GM19240 (cell line): ENCODE measurements at regions not wholly inside any gene's neighbourhood (a gene's known extent, or its start where the extent isn't known, plus 50 kb on each side); places are given as distances from the start of the nearest gene placed in this dataset.
A peak's percentile ranks its signal among the peaks of the same experiment; 100 is the strongest.
"Not testable (repeated sequence)": the region's sequence is repeated elsewhere in the genome, so short reads cannot be mapped to it uniquely, and the experiment has no call there.

ENCODE experiments used
- DNase-seq: peaks from one replicate; pipeline ENCODE4 v3.0.0; 2011; ENCODE audit warnings: low spot score; ENCODE audit not compliant: insufficient read length

DNA sequence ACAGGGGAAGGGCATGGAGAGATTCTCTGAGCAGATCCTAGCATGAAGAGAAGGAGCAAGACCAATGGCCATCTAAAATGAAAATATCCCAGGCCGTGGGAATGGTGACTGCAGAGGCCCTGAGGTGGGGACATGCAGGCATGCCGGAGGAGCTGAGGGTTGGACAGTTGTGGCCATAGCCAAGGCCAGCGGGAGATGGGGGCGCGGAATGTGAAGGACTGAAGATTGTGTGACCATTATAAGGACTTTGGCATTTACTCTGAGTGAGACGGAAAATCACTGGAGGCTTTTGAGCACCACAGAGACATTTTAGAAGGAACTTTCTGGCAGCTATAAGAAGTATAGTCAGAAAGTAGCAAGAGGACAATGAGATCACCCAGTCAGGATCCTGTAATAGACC is 341.1 kb downstream of the SFMBT2 start:
- no peak for DNase-seq

DNA sequence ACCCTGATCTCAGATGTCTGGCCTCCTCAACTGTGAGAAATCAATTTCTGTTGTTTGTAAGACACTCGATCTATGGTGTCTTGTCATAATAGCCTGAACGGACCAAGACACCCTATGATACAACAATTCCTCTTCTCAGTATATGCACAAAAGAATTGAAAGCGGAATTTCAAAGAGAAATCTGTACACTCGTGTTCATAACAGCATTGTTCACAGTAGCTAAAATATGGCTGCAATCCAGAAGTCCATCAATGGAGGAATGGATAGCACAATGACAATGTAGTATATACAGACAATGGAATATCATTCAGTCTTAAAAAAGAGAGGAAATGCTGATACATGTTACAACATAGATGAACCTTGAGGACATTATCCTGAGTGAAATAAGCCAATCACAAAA is 354.6 kb downstream of the SFMBT2 start:
- no peak for DNase-seq

- no peak for DNase-seq
Observed at GRCh38 chr10:7054915-7055314, 355.9 kb downstream of the SFMBT2 start.

DNA sequence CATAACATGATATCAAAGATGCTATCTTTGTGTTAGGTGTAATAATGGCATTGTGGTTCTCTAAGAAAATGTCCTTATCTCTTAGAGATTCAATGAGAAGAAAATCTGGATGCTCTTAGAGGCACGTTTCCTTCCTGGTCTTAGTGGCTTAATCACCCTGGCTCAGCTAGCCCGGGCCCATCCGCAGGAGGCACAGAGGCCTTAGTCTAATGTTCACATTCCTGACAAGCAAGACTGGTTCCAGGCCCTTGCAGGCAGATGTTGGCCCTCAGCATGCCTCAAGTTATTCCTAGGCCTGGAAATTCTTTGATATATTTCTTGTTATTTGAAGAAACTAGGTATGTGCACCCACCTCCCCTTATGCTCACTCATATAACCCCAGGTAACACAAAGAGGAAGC is 357.6 kb downstream of the SFMBT2 start:
- no peak for DNase-seq

GRCh38 chr10:7050024-7050423 is 360.8 kb downstream of the SFMBT2 start:
- not testable (repeated sequence) for DNase-seq

GRCh38 chr10:7048061-7048460 is 362.8 kb downstream of the SFMBT2 start:
- DNase-seq, result no peak

DNA sequence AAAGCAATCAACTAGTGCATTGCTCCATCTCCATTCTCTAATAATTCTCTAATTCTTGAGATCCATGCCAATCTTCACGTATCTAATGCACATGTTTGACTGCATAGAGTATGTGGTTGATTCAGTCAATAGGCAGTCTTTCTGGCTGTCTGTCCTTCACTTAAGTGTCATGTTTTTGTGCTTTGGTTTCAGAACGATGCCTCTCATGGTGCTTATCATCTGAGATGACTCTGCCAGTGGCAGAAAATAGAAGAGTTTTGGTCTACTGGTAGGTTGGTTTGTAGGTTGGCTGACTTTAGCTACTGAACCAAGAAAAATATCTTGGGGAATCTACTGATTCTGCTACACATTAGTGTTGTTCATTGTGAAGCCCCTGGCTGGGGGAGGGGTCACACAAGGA is 364.2 kb downstream of the SFMBT2 start:
- DNase-seq, result no peak

DNA sequence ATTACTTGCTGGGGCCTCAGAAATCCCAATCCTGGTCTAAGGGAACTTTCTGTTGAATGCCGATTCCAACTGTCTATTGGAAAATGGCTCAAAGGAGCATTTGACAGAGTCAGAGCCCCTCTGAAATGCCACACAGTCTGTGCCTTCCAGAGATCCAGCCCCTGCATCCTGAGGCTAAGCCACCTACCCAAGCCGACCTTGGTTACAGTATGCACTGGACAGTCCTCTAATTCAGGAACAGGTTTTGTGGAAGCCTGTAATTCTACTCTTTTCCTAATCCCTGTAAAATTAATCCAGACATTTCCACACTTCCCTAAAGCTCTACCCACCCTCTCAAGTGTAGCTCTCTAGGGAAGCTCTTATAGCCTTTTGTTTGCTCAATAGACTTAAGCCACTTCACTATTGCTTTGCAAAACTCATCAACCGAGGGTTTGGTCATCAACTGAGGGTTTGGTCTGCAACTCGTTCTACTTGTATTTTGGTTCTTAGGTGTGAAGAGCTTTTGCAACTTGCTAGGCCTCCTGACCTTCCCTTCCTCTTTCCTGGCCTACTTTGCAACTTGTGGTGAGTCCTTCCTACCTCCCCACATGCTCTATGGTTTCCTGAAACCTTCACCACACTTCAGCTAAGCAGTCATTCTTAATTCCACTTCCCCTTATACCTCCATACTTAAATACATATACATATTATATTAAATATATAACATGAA is 364.8 kb downstream of the SFMBT2 start:
- DNase-seq, result peak; percentile 4

- DNase-seq, result no peak
Observed at GRCh38 chr10:7043055-7043653, 367.7 kb downstream of the SFMBT2 start.

DNA sequence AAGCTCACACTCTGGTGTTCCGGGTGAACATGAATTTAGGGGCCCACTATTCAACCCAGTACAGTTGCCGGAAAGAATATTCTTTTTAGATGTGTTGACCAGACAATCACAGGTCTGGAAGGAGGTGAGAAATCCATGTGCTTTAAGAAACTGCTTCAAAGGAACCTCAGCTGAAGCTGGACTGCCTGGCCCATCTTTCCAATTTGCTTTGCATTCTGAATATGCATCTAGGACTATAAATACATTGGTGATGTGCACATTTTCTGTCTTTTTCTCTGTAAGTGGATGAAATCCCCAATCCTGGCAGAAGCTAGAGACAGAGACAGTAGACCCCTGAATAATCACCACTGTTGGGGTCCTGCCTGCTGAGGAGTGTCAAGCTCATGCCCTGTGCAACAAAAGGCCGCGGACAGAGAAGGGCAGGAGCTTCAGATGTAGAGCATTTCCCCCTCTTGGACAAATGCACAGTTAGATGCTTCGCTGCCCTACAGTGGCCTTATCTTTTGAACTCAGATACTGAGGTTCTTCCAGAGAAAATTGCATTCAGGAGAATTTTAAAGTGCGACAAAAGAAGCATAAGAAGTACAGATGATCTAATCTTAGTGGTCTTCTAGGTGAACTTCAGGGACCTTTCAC is 368.3 kb downstream of the SFMBT2 start:
- DNase-seq, result no peak

DNA sequence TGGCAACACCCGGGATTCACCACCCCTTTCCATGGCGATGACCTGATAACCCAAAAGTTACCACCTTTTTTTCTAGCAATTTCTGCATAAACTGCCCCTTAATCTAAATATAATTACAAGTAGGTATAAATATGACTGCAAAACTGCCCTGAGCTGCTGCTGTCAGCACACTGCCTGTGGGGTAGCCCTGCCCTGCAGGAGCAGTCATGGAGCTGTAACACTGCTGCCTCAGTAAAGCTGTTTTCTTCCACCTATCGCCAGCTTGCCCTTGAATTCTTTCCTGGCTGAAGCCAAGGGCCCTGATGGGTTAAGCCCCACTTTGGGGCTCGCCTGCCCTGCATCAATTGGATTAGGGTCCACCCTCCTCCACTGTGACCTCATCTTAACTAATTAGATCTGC is 368.8 kb downstream of the SFMBT2 start:
- no peak for DNase-seq

DNA sequence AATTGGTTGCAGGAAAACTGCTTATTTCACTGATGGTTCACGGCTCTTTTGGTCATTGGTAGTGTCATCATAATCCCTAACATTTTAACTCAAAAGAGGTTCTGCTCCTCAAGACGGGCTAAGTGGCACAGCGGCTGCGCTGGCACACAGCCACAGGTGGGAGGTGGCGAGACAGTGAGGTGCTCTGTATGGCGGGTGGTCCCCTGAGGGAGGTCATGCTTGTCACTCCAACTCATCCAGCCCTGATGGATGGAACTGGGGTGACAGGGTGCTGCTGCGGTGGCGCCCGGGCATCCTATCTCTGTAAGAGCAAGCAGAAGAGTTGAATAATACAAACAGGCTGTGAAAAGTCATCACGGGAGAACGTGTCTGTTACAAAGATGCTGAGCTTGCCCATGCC is 370.2 kb downstream of the SFMBT2 start:
- DNase-seq, result no peak

- DNase-seq, result no peak
Observed at GRCh38 chr10:7039859-7040258, 371.0 kb downstream of the SFMBT2 start.

GRCh38 chr10:7038416-7038815 is 372.4 kb downstream of the SFMBT2 start:
- DNase-seq, result no peak

- not testable (repeated sequence) for DNase-seq
Observed at GRCh38 chr10:7037434-7037833, 373.4 kb downstream of the SFMBT2 start.

DNA sequence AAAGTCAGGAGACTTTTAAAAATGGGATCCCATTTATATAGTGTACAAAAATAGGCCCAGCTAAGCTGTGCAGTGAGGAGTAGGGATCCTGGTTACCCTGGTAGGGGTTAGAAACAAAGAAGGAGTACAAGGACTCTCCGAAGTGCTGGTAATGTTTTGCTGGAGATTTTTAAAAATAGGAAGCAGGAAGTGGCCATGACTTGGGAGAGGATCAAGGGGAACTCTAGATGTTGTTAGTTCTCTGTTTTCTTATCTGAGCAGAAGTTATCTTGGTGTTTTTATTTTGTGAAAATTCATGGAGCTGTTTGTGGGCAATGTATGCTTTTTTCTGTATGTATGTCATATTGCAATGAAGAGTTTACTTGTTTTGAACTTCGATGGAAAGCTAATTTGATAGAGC is 373.9 kb downstream of the SFMBT2 start:
- DNase-seq, result no peak

DNA sequence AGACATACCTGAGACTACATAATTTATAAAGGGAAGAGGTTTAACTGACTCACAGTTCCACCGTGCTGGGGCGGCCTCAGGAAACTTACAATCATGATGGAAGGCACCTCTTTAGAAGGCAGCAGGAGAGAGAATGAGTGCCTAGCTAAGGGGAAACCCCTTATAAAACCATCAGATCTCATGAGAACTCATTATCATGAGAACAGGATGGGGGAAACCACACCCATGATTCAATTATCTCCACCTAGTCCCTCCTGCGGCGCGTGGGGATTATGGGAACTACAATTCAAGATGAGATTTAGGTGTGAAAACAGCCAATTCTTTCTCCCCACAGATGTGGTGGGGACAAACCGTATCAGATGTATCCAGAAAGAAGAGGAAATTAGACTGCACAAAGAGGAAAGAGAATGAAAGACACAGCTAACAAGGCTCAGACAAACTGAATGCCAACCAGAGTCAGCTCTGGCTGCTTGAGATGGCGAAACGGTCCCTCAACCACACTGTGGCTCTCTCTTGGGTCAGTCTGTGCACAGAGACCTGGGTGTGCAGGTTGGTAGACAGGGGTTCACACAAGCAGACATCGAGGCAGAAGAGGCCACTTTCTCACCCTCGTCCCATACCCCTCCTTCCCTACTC is 375.6 kb downstream of the SFMBT2 start:
- DNase-seq, result no peak

- no peak for DNase-seq
Observed at GRCh38 chr10:7033031-7033430, 377.8 kb downstream of the SFMBT2 start.

DNA sequence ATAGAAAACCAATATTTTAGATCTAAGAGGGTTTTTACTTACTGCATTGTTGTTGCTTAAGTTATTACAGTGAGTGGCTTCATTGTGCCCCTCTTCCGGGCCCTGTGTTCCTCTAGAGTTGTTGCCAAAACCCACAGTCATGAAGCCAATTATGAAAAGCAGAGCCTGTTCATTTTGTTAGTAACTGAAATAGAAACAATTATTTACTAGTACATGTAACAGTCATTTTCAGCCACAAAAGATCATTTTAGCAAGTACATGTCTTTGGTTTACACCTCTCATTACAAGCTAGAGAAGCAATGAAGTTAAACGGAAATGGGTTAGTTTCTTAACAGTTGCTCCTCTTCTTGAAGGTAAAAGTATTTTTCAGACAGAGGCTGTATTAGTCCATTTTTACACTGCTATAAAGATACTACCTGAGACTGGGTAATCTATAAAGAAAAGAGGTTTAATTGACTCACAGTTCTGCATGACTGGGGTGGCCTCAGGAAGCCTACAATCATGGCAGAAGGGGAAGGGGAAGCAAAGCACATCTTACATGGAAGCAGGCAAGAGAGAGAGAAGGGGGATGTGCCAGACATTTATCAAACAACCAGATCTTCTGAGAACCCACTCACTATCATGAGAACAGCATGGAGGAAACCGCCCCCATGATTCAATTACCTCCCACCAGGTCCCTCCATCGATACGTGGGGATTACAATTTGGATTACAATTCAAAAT is 380.5 kb downstream of the SFMBT2 start:
- no peak for DNase-seq

GRCh38 chr10:7029672-7030071 is 381.2 kb downstream of the SFMBT2 start:
- DNase-seq, result no peak

DNA sequence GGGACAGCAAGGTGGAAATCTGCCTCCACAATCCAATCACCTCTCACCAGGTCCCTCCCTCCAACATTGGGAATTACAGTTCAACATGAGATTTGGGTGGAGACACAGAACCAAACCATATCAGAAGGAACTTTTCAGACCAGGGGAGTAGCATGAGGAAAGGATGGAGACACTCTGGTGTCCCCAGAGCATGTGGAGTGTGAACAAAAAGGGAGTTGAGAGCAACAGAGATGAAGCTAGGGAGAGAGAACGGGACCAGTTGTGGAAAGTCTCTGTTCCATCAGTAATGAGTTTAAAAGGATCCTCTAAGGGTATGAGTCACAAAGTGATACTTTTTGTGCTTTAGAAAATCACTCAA is 382.0 kb downstream of the SFMBT2 start:
- no peak for DNase-seq
